ENCODE measurements at regions not wholly inside any gene's neighbourhood (a gene's known extent, or its start where the extent isn't known, plus 50 kb on each side); places are given as distances from the start of the nearest gene placed in this dataset.
A peak's percentile ranks its signal among the peaks of the same experiment; 100 is the strongest.

- DNase-seq = no peak
- Histone ChIP-seq H3K36me3 (no peaks in the 10 kb centered on the region), H3K4me1 (no peaks in the 10 kb centered on the region), H3K9me3 (no peaks in the 10 kb centered on the region), H3K4me3 (ENCODE audit: low read depth, low read length) (no peak overlapping the region), H3K27me3 (no peaks in the 10 kb centered on the region)
- TF ChIP-seq CTCF (IDR thresholded peaks at IDR 0.05; ENCODE audit: low read depth, low read length) = no peak
These were observed 347.6 kb downstream of the TPBG start for GRCh38 chr6:82711105-82711827.

DNA sequence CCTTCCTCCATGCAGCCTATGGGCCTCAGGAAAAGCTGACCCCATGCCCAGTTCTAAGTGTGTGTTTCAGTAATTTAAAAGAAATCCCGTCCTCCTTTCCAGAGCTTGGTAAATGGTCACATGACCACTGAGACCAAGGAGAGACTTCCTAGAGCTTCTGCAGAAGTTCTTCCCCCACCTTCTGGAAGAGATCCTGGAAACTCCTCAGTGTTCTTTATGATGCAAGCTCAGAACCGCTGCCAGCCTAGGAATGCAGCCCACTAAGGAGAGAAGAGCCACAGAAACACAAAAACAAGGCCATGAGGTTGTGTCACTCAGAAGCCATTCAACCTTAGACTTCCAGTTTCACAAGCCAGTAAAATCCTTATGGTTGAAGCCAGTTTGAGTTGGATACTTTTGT, 348.4 kb downstream of the TPBG start:
- Histone ChIP-seq H3K4me3 (ENCODE audit: low read depth, low read length) (no peak overlapping the region), H3K27me3 (no peaks in the 10 kb centered on the region), H3K9me3 (no peaks in the 10 kb centered on the region), H3K4me1 (no peaks in the 10 kb centered on the region), H3K36me3 (no peaks in the 10 kb centered on the region)
- DNase-seq = no peak
- TF ChIP-seq CTCF (IDR thresholded peaks at IDR 0.05; ENCODE audit: low read depth, low read length) = no peak

- Histone ChIP-seq H3K4me3 (ENCODE audit: low read depth, low read length) (no peak overlapping the region), H3K4me1 (no peaks in the 10 kb centered on the region), H3K36me3 (no peaks in the 10 kb centered on the region), H3K9me3 (no peaks in the 10 kb centered on the region), H3K27me3 (no peaks in the 10 kb centered on the region)
- TF ChIP-seq CTCF (IDR thresholded peaks at IDR 0.05; ENCODE audit: low read depth, low read length) = no peak
- no peak for DNase-seq
These were observed 348.8 kb downstream of the TPBG start for GRCh38 chr6:82712389-82712788.

DNA sequence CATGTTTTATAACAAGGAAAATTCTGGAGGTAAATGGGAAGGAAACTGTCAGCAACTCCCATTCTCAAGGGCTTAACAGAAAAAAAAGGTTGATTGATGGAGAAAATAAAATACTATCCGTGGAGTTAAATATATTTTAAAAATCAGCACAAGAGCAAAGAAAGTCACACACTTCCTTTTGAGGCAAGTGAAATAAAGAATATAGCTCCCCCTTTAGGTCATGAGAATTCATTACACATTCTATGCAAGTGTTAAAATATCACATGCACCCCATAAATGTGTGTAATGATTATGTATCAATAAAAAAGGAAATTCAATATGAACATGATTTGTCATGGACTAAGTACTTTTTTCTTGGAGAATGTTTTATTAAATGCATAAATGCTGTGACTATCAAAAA, 349.2 kb downstream of the TPBG start:
- TF ChIP-seq CTCF (IDR thresholded peaks at IDR 0.05; ENCODE audit: low read depth, low read length) = peak; percentile 43
- Histone ChIP-seq H3K9me3 (no peaks in the 10 kb centered on the region), H3K27me3 (no peaks in the 10 kb centered on the region), H3K4me3 (ENCODE audit: low read depth, low read length) (no peak overlapping the region), H3K4me1 (no peaks in the 10 kb centered on the region), H3K36me3 (no peaks in the 10 kb centered on the region)
- DNase-seq = no peak

- no peak for TF ChIP-seq CTCF (IDR thresholded peaks at IDR 0.05; ENCODE audit: low read depth, low read length)
- no peak for DNase-seq
- no peaks in the 10 kb centered on the region for H3K36me3 ChIP-seq
- H3K4me3 ChIP-seq (ENCODE audit: low read depth, low read length) = no peak overlapping the region
- no peaks in the 10 kb centered on the region for H3K9me3 ChIP-seq
- no peaks in the 10 kb centered on the region for H3K4me1 ChIP-seq
- no peaks in the 10 kb centered on the region for H3K27me3 ChIP-seq
These were observed 344.6 kb downstream of the UBE3D start for GRCh38 chr6:82720992-82721391.

DNA sequence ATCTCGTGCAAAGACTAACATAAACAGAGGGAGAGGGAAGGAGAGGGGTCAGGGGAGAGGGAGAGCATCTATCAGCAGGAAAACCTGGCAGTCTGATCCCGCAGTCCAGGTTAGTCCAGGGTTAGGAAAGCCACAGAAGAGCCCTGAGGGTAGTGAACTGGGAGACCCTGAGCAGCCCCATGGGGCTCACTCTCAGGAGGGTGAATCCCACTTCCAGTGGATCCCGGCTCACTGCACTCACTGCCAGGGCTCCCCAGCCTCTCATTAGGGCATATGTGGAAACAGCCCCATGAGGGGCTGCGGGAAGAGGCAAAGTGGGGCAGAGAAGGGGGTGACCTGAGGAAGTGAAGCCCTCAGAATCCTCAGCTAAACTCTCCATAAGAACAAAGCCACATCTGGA, 329.9 kb downstream of the UBE3D start:
- no peaks in the 10 kb centered on the region for H3K4me1 ChIP-seq
- H3K36me3 ChIP-seq = no peaks in the 10 kb centered on the region
- DNase-seq = no peak
- no peaks in the 10 kb centered on the region for H3K9me3 ChIP-seq
- H3K4me3 ChIP-seq (ENCODE audit: low read depth, low read length) = no peak overlapping the region
- TF ChIP-seq CTCF (IDR thresholded peaks at IDR 0.05; ENCODE audit: low read depth, low read length) = no peak
- H3K27me3 ChIP-seq = no peaks in the 10 kb centered on the region; the same call in 1 of the 2 replicates

Measured in BE2C (cell line).